ENCODE measurements at regions not wholly inside any gene's neighbourhood (a gene's known extent, or its start where the extent isn't known, plus 50 kb on each side); places are given as distances from the start of the nearest gene placed in this dataset.

DNA sequence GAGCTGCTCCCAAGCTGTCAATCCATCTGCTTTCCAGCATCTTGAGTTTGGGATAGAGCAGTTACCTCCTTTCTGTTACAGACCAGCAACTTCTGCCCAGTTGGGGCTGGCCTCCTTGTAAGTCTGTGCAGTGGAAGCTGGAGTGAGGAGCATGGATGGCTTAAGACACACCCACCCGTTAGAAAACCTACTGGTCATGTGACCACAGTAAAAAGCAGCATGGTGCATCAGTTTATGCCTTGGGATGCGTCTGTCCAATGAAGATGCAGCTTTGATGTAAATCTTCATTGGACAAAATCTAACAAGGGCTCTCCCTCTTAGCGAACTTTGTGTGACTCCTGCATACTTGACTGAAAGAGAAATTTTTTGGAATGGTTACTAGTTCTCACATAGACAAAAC is 453.5 kb downstream of the TYW1 start:
- no peaks in the 10 kb centered on the region for H4K20me1 ChIP-seq (ENCODE audit: insufficient read depth, low read length)
- Mint-ChIP-seq H3K4me3 (ENCODE audit: unreplicated experiment) (no peak overlapping the region), H3K36me3 (ENCODE audit: low read depth, unreplicated experiment) (no peaks in the 10 kb centered on the region), H3K4me1 (ENCODE audit: low read depth, unreplicated experiment) (no peaks in the 10 kb centered on the region), H3K27me3 (ENCODE audit: low read depth, unreplicated experiment) (no peaks in the 10 kb centered on the region), H3K27ac (ENCODE audit: unreplicated experiment) (no peak overlapping the region), H3K9me3 (ENCODE audit: unreplicated experiment) (peaks cover 3% of the 10 kb centered on the region)
- no peaks in the 10 kb centered on the region for H3K36me3 ChIP-seq (ENCODE audit: insufficient read depth, low read length)
- no peaks in the 10 kb centered on the region for H3K4me1 ChIP-seq (ENCODE audit: insufficient read depth, low read length)
- H3K79me2 ChIP-seq (ENCODE audit: insufficient read depth, low read length): no peaks in the 10 kb centered on the region
- no peak for DNase-seq (ENCODE audit: low read depth)
- H3K9me3 ChIP-seq (ENCODE audit: insufficient read depth, low read depth, low read length): no peaks in the 10 kb centered on the region
- H3K4me3 ChIP-seq (ENCODE audit: insufficient read depth, low read depth, low read length): no peak overlapping the region
- no peak overlapping the region for H3K27ac ChIP-seq (ENCODE audit: low read depth, low read length)
- FAIRE-seq: no peak
- no peak overlapping the region for H3K4me2 ChIP-seq (ENCODE audit: low read length)
- H2AFZ ChIP-seq (ENCODE audit: low read depth, low read length): no peak overlapping the region
- TF ChIP-seq EZH2 (IDR thresholded peaks at IDR 0.05; ENCODE audit: insufficient read depth, low read length): no peak
- TF ChIP-seq, protein P1, sequence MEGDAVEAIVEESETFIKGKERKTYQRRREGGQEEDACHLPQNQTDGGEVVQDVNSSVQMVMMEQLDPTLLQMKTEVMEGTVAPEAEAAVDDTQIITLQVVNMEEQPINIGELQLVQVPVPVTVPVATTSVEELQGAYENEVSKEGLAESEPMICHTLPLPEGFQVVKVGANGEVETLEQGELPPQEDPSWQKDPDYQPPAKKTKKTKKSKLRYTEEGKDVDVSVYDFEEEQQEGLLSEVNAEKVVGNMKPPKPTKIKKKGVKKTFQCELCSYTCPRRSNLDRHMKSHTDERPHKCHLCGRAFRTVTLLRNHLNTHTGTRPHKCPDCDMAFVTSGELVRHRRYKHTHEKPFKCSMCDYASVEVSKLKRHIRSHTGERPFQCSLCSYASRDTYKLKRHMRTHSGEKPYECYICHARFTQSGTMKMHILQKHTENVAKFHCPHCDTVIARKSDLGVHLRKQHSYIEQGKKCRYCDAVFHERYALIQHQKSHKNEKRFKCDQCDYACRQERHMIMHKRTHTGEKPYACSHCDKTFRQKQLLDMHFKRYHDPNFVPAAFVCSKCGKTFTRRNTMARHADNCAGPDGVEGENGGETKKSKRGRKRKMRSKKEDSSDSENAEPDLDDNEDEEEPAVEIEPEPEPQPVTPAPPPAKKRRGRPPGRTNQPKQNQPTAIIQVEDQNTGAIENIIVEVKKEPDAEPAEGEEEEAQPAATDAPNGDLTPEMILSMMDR (IDR thresholded peaks at IDR 0.05; ENCODE audit: insufficient read depth, low read depth, low read length): no peak
- H3K9ac ChIP-seq (ENCODE audit: low read length): no peak overlapping the region
- H3K27me3 ChIP-seq (ENCODE audit: insufficient read depth, low read length): no peaks in the 10 kb centered on the region

DNA sequence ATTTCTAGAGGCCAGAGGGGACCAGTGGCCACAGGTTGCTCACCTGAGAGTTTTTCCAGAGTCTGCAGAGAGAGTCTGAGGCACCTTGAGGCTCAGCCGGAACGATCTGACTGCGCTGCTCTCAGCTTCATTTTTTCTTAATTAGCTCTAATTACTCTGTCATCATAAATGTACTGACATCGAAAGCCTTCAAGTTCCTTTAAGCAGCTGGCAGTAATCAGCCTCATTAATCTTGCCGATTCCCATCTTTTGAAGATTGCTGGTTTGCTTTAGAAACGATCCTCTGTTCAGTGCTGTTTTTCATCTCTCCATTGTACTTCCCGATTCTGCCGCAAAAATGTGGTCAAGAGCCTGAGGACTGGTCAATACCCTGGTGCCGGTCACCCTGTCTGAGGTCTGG is 454.7 kb downstream of the TYW1 start:
- Histone ChIP-seq H3K27ac (ENCODE audit: low read depth, low read length) (no peak overlapping the region), H3K4me1 (ENCODE audit: insufficient read depth, low read length) (no peaks in the 10 kb centered on the region), H4K20me1 (ENCODE audit: insufficient read depth, low read length) (no peaks in the 10 kb centered on the region), H2AFZ (ENCODE audit: low read depth, low read length) (no peak overlapping the region), H3K4me2 (ENCODE audit: low read length) (no peak overlapping the region), H3K27me3 (ENCODE audit: insufficient read depth, low read length) (no peaks in the 10 kb centered on the region), H3K36me3 (ENCODE audit: insufficient read depth, low read length) (no peaks in the 10 kb centered on the region), H3K9me3 (ENCODE audit: insufficient read depth, low read depth, low read length) (no peaks in the 10 kb centered on the region), H3K79me2 (ENCODE audit: insufficient read depth, low read length) (no peaks in the 10 kb centered on the region), H3K4me3 (ENCODE audit: insufficient read depth, low read depth, low read length) (no peak overlapping the region), H3K9ac (ENCODE audit: low read length) (no peak overlapping the region)
- no peak for FAIRE-seq
- TF ChIP-seq, protein P1 (IDR thresholded peaks at IDR 0.05; ENCODE audit: insufficient read depth, low read depth, low read length): no peak
- TF ChIP-seq EZH2 (IDR thresholded peaks at IDR 0.05; ENCODE audit: insufficient read depth, low read length): no peak
- no peaks in the 10 kb centered on the region for H3K27me3 Mint-ChIP-seq (ENCODE audit: low read depth, unreplicated experiment)
- peaks cover 3% of the 10 kb centered on the region for H3K9me3 Mint-ChIP-seq (ENCODE audit: unreplicated experiment)
- no peak overlapping the region for H3K4me3 Mint-ChIP-seq (ENCODE audit: unreplicated experiment)
- H3K4me1 Mint-ChIP-seq (ENCODE audit: low read depth, unreplicated experiment): no peaks in the 10 kb centered on the region
- H3K27ac Mint-ChIP-seq (ENCODE audit: unreplicated experiment): no peak overlapping the region
- no peaks in the 10 kb centered on the region for H3K36me3 Mint-ChIP-seq (ENCODE audit: low read depth, unreplicated experiment)
- DNase-seq (ENCODE audit: low read depth): no peak

DNA sequence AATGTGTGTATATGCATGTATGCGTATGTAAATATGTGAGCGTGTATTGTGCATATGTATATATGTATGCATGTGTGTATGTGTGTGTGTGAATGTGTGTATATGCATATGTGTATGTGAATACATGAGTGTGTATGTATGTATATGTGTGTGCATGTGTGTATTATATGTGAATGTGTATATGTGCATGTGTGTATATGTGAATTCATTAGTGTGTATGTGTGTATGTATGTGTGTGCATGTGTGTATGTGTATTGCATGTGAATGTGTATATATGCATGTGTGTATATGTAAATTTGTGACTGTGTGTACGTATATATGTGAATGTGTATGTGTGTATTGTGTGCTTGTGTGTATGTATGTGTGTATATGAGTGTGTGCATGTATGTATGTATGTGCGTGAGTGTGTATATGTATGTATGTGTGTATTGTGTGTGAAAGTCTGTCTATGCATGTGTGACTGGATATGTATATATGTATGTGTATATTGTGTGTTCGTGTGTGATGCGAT is 455.9 kb downstream of the TYW1 start:
- H3K79me2 ChIP-seq (ENCODE audit: insufficient read depth, low read length): no peaks in the 10 kb centered on the region
- FAIRE-seq (no peak), DNase-seq (ENCODE audit: low read depth) (no peak)
- no peak overlapping the region for H3K9ac ChIP-seq (ENCODE audit: low read length)
- H3K27me3 ChIP-seq (ENCODE audit: insufficient read depth, low read length): no peaks in the 10 kb centered on the region
- no peak overlapping the region for H2AFZ ChIP-seq (ENCODE audit: low read depth, low read length)
- Mint-ChIP-seq H3K4me1 (ENCODE audit: low read depth, unreplicated experiment) (no peaks in the 10 kb centered on the region), H3K4me3 (ENCODE audit: unreplicated experiment) (no peak overlapping the region), H3K36me3 (ENCODE audit: low read depth, unreplicated experiment) (no peaks in the 10 kb centered on the region), H3K9me3 (ENCODE audit: unreplicated experiment) (peaks cover 3% of the 10 kb centered on the region), H3K27me3 (ENCODE audit: low read depth, unreplicated experiment) (no peaks in the 10 kb centered on the region), H3K27ac (ENCODE audit: unreplicated experiment) (no peak overlapping the region)
- TF ChIP-seq EZH2 (IDR thresholded peaks at IDR 0.05; ENCODE audit: insufficient read depth, low read length): no peak
- TF ChIP-seq, protein P1 (IDR thresholded peaks at IDR 0.05; ENCODE audit: insufficient read depth, low read depth, low read length): no peak
- no peaks in the 10 kb centered on the region for H4K20me1 ChIP-seq (ENCODE audit: insufficient read depth, low read length)
- no peak overlapping the region for H3K4me3 ChIP-seq (ENCODE audit: insufficient read depth, low read depth, low read length)
- no peaks in the 10 kb centered on the region for H3K36me3 ChIP-seq (ENCODE audit: insufficient read depth, low read length)
- no peak overlapping the region for H3K4me2 ChIP-seq (ENCODE audit: low read length)
- no peaks in the 10 kb centered on the region for H3K9me3 ChIP-seq (ENCODE audit: insufficient read depth, low read depth, low read length)
- H3K27ac ChIP-seq (ENCODE audit: low read depth, low read length): no peak overlapping the region
- no peaks in the 10 kb centered on the region for H3K4me1 ChIP-seq (ENCODE audit: insufficient read depth, low read length)

Data from astrocyte (in vitro differentiated cells and primary cell).